ENCODE measurements at regions not wholly inside any gene's neighbourhood (a gene's known extent, or its start where the extent isn't known, plus 50 kb on each side); places are given as distances from the start of the nearest gene placed in this dataset.
A peak's percentile ranks its signal among the peaks of the same experiment; 100 is the strongest.

DNA sequence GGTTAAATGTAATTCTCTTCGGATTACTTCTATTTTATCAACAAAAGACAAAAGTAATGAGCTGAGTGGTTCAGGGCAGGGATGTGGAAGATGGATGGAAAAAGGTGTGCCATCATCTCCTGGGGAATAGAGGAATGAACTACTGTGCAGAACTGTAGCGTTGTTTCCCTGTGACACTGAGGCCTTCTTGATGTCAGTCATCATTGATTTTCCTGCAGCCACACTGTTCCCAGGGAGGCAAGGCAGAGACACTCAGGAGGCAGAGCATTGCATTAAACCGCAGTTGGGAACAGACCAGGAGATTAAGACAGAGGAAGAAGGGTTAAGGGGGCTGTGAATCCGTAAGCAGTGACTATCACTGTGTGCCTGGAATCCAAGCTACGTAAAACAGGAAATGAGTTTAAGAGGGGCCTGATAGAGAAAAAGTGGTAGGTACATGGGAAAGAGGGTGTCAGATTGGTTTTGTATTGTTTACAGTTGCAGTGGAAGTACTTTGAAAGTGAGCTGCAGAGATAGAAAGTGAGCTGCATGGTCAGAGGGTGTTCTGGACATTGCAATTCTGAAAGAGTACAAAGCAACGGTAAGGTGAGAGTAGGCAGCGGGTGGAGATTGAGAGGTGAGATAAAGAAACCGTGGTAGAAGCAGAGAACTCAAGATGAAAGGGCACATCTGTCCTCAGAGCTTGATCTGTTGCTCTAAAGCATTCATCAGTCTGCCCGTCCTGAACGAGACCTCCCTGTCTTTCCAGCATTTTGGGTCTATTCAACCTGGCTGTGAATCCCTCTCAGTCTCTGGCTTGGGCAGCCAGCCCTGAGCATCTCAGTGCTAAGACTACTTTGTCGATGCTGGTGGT lies 793.4 kb upstream of the CELF4 start:
- H3K9me3 Mint-ChIP-seq, result no peaks in the 10 kb centered on the region

More for the DNA sequence above, 793.4 kb upstream of the CELF4 start:
- no peak overlapping the region for H3K4me2 ChIP-seq
- TF ChIP-seq ZNF114 (CRISPR knock-in tag; IDR thresholded peaks at IDR 0.05) (no peak), EZH2 (IDR thresholded peaks at IDR 0.05; ENCODE audit: low read depth, unreplicated experiment) (no peak), EZH2phosphoT487 (IDR thresholded peaks at IDR 0.05; ENCODE audit: unreplicated experiment) (no peak), POLR2AphosphoS5 (IDR thresholded peaks at IDR 0.05; ENCODE audit: low read depth) (no peak), CREB1 (CRISPR knock-in tag; IDR thresholded peaks at IDR 0.05; ENCODE audit: low read depth) (no peak), CTCF (conservative IDR thresholded peaks at IDR 0.05; ENCODE audit: low read depth in 2 of 2) (no peak)
- TF ChIP-seq, protein P1, sequence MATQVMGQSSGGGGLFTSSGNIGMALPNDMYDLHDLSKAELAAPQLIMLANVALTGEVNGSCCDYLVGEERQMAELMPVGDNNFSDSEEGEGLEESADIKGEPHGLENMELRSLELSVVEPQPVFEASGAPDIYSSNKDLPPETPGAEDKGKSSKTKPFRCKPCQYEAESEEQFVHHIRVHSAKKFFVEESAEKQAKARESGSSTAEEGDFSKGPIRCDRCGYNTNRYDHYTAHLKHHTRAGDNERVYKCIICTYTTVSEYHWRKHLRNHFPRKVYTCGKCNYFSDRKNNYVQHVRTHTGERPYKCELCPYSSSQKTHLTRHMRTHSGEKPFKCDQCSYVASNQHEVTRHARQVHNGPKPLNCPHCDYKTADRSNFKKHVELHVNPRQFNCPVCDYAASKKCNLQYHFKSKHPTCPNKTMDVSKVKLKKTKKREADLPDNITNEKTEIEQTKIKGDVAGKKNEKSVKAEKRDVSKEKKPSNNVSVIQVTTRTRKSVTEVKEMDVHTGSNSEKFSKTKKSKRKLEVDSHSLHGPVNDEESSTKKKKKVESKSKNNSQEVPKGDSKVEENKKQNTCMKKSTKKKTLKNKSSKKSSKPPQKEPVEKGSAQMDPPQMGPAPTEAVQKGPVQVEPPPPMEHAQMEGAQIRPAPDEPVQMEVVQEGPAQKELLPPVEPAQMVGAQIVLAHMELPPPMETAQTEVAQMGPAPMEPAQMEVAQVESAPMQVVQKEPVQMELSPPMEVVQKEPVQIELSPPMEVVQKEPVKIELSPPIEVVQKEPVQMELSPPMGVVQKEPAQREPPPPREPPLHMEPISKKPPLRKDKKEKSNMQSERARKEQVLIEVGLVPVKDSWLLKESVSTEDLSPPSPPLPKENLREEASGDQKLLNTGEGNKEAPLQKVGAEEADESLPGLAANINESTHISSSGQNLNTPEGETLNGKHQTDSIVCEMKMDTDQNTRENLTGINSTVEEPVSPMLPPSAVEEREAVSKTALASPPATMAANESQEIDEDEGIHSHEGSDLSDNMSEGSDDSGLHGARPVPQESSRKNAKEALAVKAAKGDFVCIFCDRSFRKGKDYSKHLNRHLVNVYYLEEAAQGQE (IDR thresholded peaks at IDR 0.05; ENCODE audit: unreplicated experiment), result no peak
- TF ChIP-seq, protein P2, sequence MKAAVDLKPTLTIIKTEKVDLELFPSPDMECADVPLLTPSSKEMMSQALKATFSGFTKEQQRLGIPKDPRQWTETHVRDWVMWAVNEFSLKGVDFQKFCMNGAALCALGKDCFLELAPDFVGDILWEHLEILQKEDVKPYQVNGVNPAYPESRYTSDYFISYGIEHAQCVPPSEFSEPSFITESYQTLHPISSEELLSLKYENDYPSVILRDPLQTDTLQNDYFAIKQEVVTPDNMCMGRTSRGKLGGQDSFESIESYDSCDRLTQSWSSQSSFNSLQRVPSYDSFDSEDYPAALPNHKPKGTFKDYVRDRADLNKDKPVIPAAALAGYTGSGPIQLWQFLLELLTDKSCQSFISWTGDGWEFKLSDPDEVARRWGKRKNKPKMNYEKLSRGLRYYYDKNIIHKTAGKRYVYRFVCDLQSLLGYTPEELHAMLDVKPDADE (IDR thresholded peaks at IDR 0.05), result no peak
- Mint-ChIP-seq H3K36me3 (ENCODE audit: low read depth) (no peaks in the 10 kb centered on the region), H3K27ac (no peak overlapping the region), H3K4me1 (peaks cover 9% of the 10 kb centered on the region; the same call in 2 of the 3 replicates), H3K4me3 (no peak overlapping the region), H3K27me3 (ENCODE audit: insufficient read depth, low read depth, poor library complexity) (no peaks in the 10 kb centered on the region)
- no peaks in the 10 kb centered on the region for H3K27me3 ChIP-seq (ENCODE audit: insufficient read depth)
- 0 out of 2 replicates have a peak, but pooled peaks cover 3% of the 10 kb centered on the region for H3K9me2 ChIP-seq (ENCODE audit: insufficient read depth)
- H3K4me1 ChIP-seq (ENCODE audit: insufficient read depth), result no peaks in the 10 kb centered on the region
- ATAC-seq (no peak), DNase-seq (ENCODE audit: low spot score) (no peak)
- peak overlapping the region; percentile 56 for H2AFZ ChIP-seq
- H3F3A ChIP-seq (replicated peaks; ENCODE audit: low read depth), result no peaks in the 10 kb centered on the region
- H3K79me2 ChIP-seq (replicated peaks; ENCODE audit: insufficient read depth), result no peaks in the 10 kb centered on the region
- no peak overlapping the region for H3K27ac ChIP-seq (ENCODE audit: low read depth)
- H3K4me3 ChIP-seq, result no peak overlapping the region
- H4K20me1 ChIP-seq (replicated peaks; ENCODE audit: insufficient read depth), result no peaks in the 10 kb centered on the region
- H3K36me3 ChIP-seq (ENCODE audit: insufficient read depth), result no peaks in the 10 kb centered on the region

All from GM23338 (cell line).